Transverse colon (tissue), 4 donors: ENCODE measurements at regions not wholly inside any gene's neighbourhood (a gene's known extent, or its start where the extent isn't known, plus 50 kb on each side); places are given as distances from the start of the nearest gene placed in this dataset.

Experiments
- DNase-seq: peaks from one replicate; pipeline ENCODE4 v3.0.0-alpha.2; 2019
- H3K27ac ChIP-seq, 4 donors: fragments of 200-600 bp; sonication (generic); 2 replicates each; pipeline ENCODE4 v1.5.1; 2016 to 2018; ENCODE audit warnings: inconsistent platforms in 4 of 4
- H3K27me3 ChIP-seq: fragments of 200-600 bp; sonication (generic); 2 replicates; pipeline ENCODE4 v1.5.1; 2017; ENCODE audit warnings: inconsistent platforms
- H3K36me3 ChIP-seq, 4 donors: fragments of 200-600 bp; sonication (generic); 2 replicates each; pipeline ENCODE4 v1.5.1; 2017 to 2019; ENCODE audit warnings: inconsistent platforms in 4 of 4
- H3K4me1 ChIP-seq, 4 donors: fragments of 200-600 bp; sonication (generic); 2 replicates each; pipeline ENCODE4 v1.5.1; 2017 to 2020; ENCODE audit warnings: inconsistent platforms in 4 of 4
- H3K4me3 ChIP-seq, 4 donors: fragments of 200-600 bp; sonication (generic); 1 replicate in 1 of 4; 2 replicates in 3 of 4; pipeline versions ENCODE4 v1.5.1 to v1.6.1; 2017 to 2019; ENCODE audit warnings: inconsistent platforms in 4 of 4
- H3K9me3 ChIP-seq, 2 donors: fragments of 200-600 bp; sonication (generic); 2 replicates each; pipeline ENCODE4 v1.5.1; 2017 to 2019; ENCODE audit warnings: inconsistent platforms in 2 of 2
- EP300 ChIP-seq: sonication (generic); formaldehyde crosslinking; IDR thresholded peaks from one replicate; pipeline ENCODE4 v1.6.1; 2017; ENCODE audit warnings: antibody characterized with exemption, low read depth
- POLR2A ChIP-seq: fragments of 450-650 bp; IDR thresholded peaks from one replicate; pipeline ENCODE4 v1.6.1; 2016; ENCODE audit warnings: antibody characterized with exemption, mild to moderate bottlenecking, moderate library complexity
- POLR2AphosphoS5 ChIP-seq, 3 donors: sonication (generic); formaldehyde crosslinking; IDR thresholded peaks; one replicate each; pipeline ENCODE4 v1.6.1; 2016; ENCODE audit warnings: antibody characterized with exemption in 3 of 3
- WGBS, 2 donors: methylation state at CpG; one replicate each; pipeline ENCODE4 v1.1.5; 2018; ENCODE audit warnings: low coverage in 1 of 2; 5-methylcytosine and 5-hydroxymethylcytosine counted together
- in situ Hi-C, 4 donors: fragments of 200-750 bp; cut with MboI; loops; one replicate each; pipeline versions ENCODE4 v1.15.0 to v1.15.1; 2017; ENCODE audit warnings: low sequenced_read_pairs in 3 of 4, low pct_ligation_motif_present in 1 of 4, low pct_unique_long_range_greater_than_20kb in 1 of 4
- intact Hi-C: fragments of 100-400 bp; cut with DNase I; formaldehyde crosslinking; loops from one replicate; pipeline ENCODE4 v1.15.1; 2023; ENCODE audit warnings: low total_unique reads
- TF ChIP-seq, protein P1 (sequence below), 5 experiments: fragments of 200-600 bp in 3 of 5; fragments of 450-650 bp in 2 of 5; sonication (generic) in 3 of 5; IDR thresholded peaks; 1 replicate in 2 of 5; 2 replicates in 3 of 5; pipeline ENCODE4 v1.5.1; 2016 to 2017; ENCODE audit warnings: antibody characterized with exemption in 5 of 5, inconsistent platforms in 3 of 5, mild to moderate bottlenecking in 2 of 5, moderate library complexity in 1 of 5

DNA sequence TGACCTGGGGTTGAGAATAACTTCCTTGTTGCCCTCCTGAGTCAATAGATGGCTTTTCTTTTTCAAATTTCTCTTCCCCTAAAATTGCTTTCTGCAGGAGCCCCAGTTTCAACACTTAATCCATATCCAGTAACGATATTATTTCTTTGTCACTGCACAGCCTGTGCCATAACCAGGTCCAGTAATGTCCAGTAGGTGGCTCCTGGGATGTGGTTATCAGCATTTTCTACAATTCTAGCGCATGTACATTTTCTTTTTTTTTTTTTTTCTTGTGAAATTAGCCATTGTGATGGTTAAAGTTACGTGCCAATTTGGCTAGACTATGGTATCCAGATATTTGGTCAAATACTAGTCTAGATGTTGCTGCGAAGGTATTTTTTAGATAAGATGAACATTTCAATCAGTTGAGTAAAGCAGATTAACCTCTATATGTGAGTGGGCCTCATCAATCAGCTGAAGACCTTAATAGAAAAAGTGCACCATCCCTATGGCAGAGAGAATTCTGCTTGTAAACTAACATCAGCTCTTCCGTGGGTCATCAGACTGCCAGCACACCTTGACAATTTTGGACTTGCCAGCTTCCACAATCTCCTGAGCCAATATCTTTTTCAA is 72.9 kb upstream of the SCG2 start:
- DNase-seq = no peak
- no peak overlapping the region for H3K4me3 ChIP-seq
- no peaks in the 10 kb centered on the region for H3K4me1 ChIP-seq
- intact Hi-C loops = no loop called here
- H3K27ac ChIP-seq = no peak overlapping the region
- no peaks in the 10 kb centered on the region for H3K27me3 ChIP-seq
- no peaks in the 10 kb centered on the region for H3K36me3 ChIP-seq
- in situ Hi-C loops = no loop called here
- H3K9me3 ChIP-seq = no peaks in the 10 kb centered on the region
- WGBS, 2 donors = 62 to 73% methylated on average over 4 to 5 of the region's 5 CpGs
- no peak for TF ChIP-seq EP300
- TF ChIP-seq POLR2A = no peak
- no peak for TF ChIP-seq POLR2AphosphoS5 (IDR thresholded peaks at IDR 0.05)
- TF ChIP-seq, protein P1, sequence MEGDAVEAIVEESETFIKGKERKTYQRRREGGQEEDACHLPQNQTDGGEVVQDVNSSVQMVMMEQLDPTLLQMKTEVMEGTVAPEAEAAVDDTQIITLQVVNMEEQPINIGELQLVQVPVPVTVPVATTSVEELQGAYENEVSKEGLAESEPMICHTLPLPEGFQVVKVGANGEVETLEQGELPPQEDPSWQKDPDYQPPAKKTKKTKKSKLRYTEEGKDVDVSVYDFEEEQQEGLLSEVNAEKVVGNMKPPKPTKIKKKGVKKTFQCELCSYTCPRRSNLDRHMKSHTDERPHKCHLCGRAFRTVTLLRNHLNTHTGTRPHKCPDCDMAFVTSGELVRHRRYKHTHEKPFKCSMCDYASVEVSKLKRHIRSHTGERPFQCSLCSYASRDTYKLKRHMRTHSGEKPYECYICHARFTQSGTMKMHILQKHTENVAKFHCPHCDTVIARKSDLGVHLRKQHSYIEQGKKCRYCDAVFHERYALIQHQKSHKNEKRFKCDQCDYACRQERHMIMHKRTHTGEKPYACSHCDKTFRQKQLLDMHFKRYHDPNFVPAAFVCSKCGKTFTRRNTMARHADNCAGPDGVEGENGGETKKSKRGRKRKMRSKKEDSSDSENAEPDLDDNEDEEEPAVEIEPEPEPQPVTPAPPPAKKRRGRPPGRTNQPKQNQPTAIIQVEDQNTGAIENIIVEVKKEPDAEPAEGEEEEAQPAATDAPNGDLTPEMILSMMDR (IDR thresholded peaks at IDR 0.05) = peak in 4 of 5 experiments; percentile 13 to 44 (median 26)

- Histone ChIP-seq H3K36me3 (no peaks in the 10 kb centered on the region), H3K9me3 (no peaks in the 10 kb centered on the region), H3K27ac (no peak overlapping the region), H3K4me1 (no peaks in the 10 kb centered on the region), H3K27me3 (no peaks in the 10 kb centered on the region), H3K4me3 (no peak overlapping the region)
- in situ Hi-C loops (no loop called here), intact Hi-C loops (no loop called here)
- 88 to 91% methylated on average over 5 to 8 of the region's 8 CpGs for WGBS, 2 donors
- DNase-seq = no peak
- TF ChIP-seq POLR2A (no peak), POLR2AphosphoS5 (IDR thresholded peaks at IDR 0.05) (no peak), EP300 (no peak)
- TF ChIP-seq, protein P1 (IDR thresholded peaks at IDR 0.05) = no peak
Observed at GRCh38 chr2:223669453-223670225, 67.5 kb upstream of the SCG2 start.

GRCh38 chr2:223668302-223668998 is 66.3 kb upstream of the SCG2 start:
- no peak for DNase-seq
- H3K4me3 ChIP-seq = no peak overlapping the region
- no peaks in the 10 kb centered on the region for H3K27me3 ChIP-seq
- intact Hi-C loops (no loop called here), in situ Hi-C loops (no loop called here)
- no peaks in the 10 kb centered on the region for H3K9me3 ChIP-seq
- TF ChIP-seq POLR2AphosphoS5 (IDR thresholded peaks at IDR 0.05) (no peak), POLR2A (no peak), EP300 (no peak)
- TF ChIP-seq, protein P1 (IDR thresholded peaks at IDR 0.05) = no peak
- 60% methylated on average over 5 of the region's 5 CpGs; no CpG with 5 or more reads in 1 of the 2 donors for WGBS, 2 donors
- H3K4me1 ChIP-seq = no peaks in the 10 kb centered on the region
- H3K27ac ChIP-seq = no peak overlapping the region
- H3K36me3 ChIP-seq = no peaks in the 10 kb centered on the region

DNA sequence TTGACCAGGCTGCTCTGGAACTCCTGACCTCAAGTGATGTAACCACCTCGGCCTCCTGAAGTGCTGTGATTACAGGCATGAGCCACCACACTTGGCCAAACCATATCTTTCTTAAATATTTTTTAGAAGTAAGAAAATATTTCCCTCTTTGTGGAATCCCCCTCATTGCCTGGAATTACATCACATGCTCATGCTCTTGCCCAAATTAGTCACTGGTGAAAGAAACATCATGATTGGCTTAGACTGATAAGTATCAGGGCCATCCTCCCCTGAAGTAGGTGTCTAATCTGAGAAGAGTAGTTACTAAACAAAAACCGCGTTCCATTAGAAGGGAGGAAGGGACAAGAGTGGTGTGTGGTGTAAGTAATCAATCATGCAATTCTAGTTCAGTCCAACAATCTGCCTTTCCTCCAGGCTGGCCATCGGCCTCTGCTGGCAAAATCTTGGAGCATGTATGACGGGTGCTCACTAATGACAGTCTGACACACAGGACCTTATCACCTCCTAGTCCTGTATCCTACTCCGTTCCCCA is 52.3 kb upstream of the SCG2 start:
- Histone ChIP-seq H3K4me1 (no peaks in the 10 kb centered on the region), H3K4me3 (no peak overlapping the region), H3K36me3 (no peaks in the 10 kb centered on the region), H3K27ac (no peak overlapping the region), H3K9me3 (no peaks in the 10 kb centered on the region), H3K27me3 (no peaks in the 10 kb centered on the region)
- TF ChIP-seq POLR2A = no peak
- no peak for TF ChIP-seq EP300
- no peak for TF ChIP-seq POLR2AphosphoS5 (IDR thresholded peaks at IDR 0.05)
- TF ChIP-seq, protein P1 (IDR thresholded peaks at IDR 0.05) = no peak
- DNase-seq = no peak
- intact Hi-C loops (no loop called here), in situ Hi-C loops (no loop called here)
- WGBS, 2 donors = 69 to 84% methylated on average over 4 to 6 of the region's 6 CpGs
